Stimulated activated CD4-positive, alpha-beta T cell treated with anti-CD3 and anti-CD28 coated beads, Interleukin-15, amount 100 ng/mL, for 24 hours (primary cell): ENCODE measurements at regions not wholly inside any gene's neighbourhood (a gene's known extent, or its start where the extent isn't known, plus 50 kb on each side); places are given as distances from the start of the nearest gene placed in this dataset.
"Not testable (repeated sequence)": the region's sequence is repeated elsewhere in the genome, so short reads cannot be mapped to it uniquely, and the experiment has no call there.

ENCODE experiments used
- DNase-seq: peaks from one replicate; pipeline ENCODE4 v3.0.0-alpha.2; 2020

GRCh38 chr10:33688506-33688905 lies 354.0 kb upstream of the NRP1 start:
- no peak for DNase-seq

DNA sequence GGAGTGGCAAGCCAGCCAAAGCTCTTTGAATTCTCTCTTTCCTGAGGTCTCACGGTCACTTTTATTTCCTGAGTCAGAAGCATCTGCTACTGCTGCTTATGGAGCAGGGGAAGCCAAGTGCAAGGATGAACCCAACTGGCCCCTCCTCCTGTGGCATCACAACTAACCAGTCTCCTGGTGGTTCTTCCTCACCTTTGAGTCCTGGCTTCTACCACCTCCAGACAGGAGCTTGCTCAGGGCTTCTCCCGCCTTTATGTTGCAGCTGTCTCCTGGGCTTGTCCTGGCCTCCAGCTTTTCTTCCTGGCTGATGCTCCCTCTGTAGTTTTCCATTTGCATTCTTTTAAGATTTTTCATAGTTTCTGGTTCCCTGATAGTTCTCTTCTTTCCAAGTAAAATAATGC lies 349.7 kb upstream of the NRP1 start:
- DNase-seq = no peak

GRCh38 chr10:33681595-33681994 lies 347.1 kb upstream of the NRP1 start:
- no peak for DNase-seq

GRCh38 chr10:33680036-33680435 lies 345.6 kb upstream of the NRP1 start:
- no peak for DNase-seq

DNA sequence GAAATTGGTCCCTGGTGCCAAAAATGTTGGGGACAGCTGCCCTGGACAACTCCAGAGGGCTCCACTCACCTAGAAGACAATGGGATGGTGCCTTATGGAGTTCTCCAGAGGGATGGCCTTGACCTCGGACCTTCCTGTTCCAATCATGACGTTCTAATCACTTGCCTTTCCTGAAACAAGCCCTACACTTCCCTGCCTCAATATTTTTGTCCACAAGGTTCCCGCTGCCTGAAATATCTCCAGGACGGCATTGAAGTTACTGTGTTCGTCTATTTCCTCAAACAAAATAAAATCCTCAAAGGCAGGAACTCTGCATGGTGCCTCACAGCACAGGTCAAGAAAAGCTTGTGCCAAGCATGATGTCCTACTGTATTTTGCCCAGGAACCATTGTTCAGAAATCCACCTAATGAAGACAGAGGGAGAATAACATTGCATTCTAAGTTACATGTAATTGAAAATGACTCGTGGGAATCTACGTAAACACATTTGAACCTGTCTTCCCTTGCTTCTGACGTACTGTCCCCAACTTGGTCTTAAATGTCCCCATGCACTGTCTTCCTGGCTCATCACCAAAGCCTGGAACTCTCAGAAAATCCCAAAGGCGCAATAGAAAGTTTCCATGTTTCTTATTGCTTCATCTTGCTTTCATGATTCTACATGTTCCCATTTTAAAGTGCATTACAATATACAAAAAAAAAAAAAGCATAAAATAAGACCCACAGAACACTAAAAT lies 342.3 kb upstream of the NRP1 start:
- no peak for DNase-seq

GRCh38 chr10:33674986-33675599 lies 340.6 kb upstream of the NRP1 start:
- no peak for DNase-seq

GRCh38 chr10:33674491-33674890 lies 340.0 kb upstream of the NRP1 start:
- no peak for DNase-seq

DNA sequence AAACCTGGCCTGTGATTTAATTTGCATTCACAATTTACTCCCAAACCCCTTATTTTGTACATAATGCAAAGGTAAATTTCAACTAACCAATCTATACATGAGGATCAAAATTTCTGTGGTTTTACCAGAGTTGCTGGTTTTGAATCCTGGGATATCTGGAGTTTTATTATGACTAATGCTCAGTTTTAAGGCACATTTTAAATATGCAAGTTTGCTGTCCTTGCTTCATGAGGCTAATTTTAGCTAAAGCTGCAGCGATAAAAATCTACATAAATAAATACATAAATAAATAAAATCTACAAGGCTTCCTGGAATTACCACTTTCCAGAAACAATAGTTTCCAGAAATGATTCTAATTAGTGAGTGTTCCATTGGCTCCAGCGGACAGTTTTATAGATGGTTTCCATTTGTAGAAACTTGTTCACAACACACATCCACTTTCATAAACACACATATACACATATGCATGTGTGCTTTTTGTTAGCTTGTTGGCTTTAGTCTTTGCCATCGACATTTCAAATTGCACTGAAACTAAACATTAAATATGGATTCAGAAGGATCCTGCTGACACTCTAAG lies 339.5 kb upstream of the NRP1 start:
- DNase-seq = no peak

DNA sequence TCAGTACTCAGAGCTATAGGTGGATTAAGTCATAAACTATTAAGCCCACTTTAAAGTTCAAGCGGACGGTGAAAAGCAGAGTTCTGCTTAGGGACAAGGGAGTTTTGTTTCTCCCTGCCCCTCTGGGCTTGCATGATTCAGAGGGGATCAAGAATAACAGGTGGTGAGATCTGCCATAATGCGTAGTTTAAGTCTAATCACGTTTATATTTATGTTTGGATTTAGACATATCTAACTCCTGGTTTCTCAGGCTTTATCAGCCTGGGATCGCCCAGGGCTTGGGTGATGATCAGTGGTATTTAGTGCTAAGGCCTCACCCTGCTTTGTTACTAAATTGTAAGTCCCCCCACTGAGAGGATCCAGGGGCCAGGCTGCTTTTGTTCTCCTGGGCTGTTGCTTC lies 335.4 kb upstream of the NRP1 start:
- DNase-seq = no peak

- DNase-seq = no peak
Observed at GRCh38 chr10:33666686-33667480, 332.4 kb upstream of the NRP1 start.

GRCh38 chr10:33665501-33665900 lies 331.0 kb upstream of the NRP1 start:
- no peak for DNase-seq

- DNase-seq = no peak
Observed at GRCh38 chr10:33664070-33664469, 329.6 kb upstream of the NRP1 start.

DNA sequence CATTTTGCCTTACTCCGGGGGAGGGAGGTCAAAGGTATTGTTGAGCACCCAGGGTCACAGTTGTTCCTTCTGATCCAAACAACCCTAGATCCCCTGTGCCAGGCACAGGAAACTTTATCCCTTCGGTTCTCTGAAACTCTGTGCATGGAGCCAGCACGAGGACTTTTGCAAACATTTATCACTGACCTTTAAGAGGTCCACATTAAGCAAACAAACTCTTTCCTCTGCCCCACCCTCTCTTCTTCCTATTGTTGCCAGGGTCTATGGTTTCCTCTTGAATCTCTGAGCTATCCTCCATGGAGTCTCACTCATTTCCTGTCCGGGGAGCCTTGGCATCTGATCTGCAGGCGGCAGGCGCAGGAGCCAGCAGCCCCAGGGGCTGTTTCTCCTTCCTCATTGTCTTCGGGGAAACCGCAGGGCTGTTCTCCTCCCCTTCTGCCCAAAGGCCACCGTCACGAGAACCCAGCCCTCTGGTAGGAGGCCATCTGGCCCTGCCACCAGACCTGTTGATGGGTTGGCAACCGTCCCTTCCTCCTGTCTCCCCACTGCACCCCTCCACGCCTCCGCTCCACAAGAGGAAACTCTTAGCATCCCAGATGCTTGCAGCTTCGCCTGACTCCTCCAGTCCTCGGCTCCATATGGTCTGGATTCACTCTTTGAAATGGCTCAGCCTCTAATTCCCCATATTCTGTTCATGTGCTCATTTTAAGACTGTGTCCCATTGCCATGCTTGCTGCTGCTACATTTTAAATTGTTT lies 327.3 kb upstream of the NRP1 start:
- no peak for DNase-seq

DNA sequence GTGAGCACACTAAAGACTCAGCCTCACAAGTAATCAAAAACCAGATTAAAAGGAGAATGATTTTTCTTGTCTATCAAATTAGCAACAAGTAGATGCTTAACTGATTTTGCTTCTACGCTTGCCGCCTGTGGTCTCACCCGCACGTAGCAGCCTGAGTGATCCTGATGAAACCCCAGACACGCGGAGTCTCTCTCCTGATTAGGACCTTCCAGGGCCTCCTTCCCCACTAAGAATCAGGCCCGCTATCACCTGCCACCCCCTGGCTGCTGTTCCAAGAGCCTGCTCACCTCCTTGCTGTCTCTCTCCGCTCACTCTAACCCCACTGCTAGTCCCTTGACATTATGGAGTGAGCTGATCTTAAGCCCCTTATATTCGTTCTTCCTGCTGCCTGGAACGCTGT lies 325.9 kb upstream of the NRP1 start:
- DNase-seq = no peak

DNA sequence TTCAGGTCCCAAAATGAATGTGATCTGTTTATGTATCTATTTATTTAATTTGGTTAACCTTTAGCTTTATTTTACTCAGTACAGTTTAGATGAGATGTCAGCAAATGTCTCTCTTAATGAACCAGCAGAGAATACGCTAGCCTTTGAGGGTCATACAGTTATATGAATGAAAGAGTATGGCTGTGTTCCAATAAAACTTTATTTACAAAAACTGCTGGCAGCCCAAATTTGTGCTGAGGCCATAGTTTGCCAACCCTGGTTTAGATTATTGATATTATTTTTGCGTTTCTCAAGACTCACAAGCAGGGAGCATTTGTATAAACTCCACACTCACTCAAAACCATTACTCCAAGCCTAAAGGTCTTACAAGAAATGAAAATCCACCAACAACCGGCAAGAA lies 323.4 kb upstream of the NRP1 start:
- no peak for DNase-seq

- no peak for DNase-seq
Observed at GRCh38 chr10:33657154-33657908, 322.9 kb upstream of the NRP1 start.

- DNase-seq = no peak
Observed at GRCh38 chr10:33655921-33656320, 321.5 kb upstream of the NRP1 start.

DNA sequence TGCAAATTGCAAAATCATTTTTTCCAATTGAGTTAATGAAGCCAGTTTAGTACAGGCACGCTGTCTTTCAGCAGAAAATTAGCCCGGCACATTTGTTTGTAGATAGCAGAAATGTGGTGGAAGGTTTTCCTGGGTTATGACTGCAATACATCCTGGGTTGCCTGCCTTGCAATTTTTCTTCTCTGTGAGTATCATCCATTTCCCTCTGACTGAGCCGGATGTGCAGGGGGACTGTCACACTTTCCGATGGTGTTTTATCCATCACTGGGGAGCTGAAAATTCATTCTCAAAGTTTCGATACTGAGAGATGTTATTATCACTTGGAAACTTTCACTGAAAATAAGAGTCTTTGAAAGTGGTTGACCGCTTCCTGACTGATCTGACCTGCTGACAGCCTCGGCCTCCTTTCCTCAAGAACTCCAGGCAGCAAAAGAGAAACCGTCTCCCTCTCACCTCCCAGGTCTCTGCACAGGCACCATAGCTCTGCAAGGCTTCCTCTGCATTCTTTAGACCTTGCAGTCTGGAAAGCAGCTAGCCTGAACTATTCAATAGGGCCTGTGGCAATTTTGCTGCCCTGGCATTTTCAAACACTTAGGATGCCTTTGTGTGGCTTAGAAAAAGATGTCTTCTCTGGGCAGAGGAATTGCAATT lies 320.8 kb upstream of the NRP1 start:
- peak; percentile 13 for DNase-seq

- DNase-seq = no peak
Observed at GRCh38 chr10:33653584-33654367, 319.3 kb upstream of the NRP1 start.

GRCh38 chr10:33652870-33653269 lies 318.4 kb upstream of the NRP1 start:
- no peak for DNase-seq

DNA sequence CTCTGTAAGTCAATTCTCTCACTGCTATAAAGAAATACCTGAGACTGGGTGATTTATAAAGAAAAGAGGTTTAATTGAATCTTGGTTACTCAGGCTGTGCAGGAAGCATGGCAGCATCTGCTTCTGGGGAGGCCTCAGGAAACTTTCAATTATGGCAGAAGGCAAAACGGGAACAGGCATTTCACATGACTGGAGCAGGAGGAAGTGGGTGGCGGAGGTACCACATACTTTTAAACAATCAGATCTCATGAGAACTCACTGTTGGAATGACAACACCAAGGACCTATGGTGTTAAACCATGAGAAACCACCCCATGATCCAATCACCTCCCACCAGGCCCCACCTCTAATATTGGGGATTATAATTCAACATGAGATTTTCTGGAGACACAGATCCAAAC lies 315.7 kb upstream of the NRP1 start:
- not testable (repeated sequence) for DNase-seq
